ENCODE measurements at regions not wholly inside any gene's neighbourhood (a gene's known extent, or its start where the extent isn't known, plus 50 kb on each side); places are given as distances from the start of the nearest gene placed in this dataset.

GRCh38 chr17:51352798-51353197, 92.5 kb downstream of the UTP18 start:
- Histone ChIP-seq H3K9me2 (replicated peaks; ENCODE audit: low read length) (no peaks in the 10 kb centered on the region), H4K20me1 (ENCODE audit: low read length) (no peaks in the 10 kb centered on the region), H3K9ac (ENCODE audit: low read length) (no peak overlapping the region), H3K36me3 (ENCODE audit: low read depth, low read length) (no peaks in the 10 kb centered on the region), H3K27ac (ENCODE audit: low read length) (no peak overlapping the region), H3K27me3 (ENCODE audit: low read length) (peaks cover 86% of the 10 kb centered on the region), H3K9me3 (ENCODE audit: low read length) (no peaks in the 10 kb centered on the region), H2AFZ (ENCODE audit: low read length) (no peak overlapping the region), H3K79me2 (ENCODE audit: low read length) (no peaks in the 10 kb centered on the region), H3K4me2 (ENCODE audit: low read length) (no peak overlapping the region), H3K4me3 (ENCODE audit: low read length) (no peak overlapping the region), H3F3A (ENCODE audit: low read length, unreplicated experiment) (no peaks in the 10 kb centered on the region), H3K4me1 (ENCODE audit: insufficient read depth, low read length) (no peaks in the 10 kb centered on the region)
- TF ChIP-seq CTCF (conservative IDR thresholded peaks at IDR 0.05; ENCODE audit: low read depth, low read length) (no peak), EZH2phosphoT487 (IDR thresholded peaks at IDR 0.05; ENCODE audit: borderline replicate concordance, low read length) (no peak), EZH2 (IDR thresholded peaks at IDR 0.05; ENCODE audit: low read length, unreplicated experiment) (no peak)
- DNase-seq (no peak), ATAC-seq (no peak)
- CTCF ChIA-PET, result no interaction called here
- BruUV-seq (replicated peaks), result no TSS peak
- intact Hi-C loops (cut with micrococcal nuclease), result no loop called here
- POLR2A ChIA-PET (ENCODE audit: unreplicated experiment), result no interaction called here

GRCh38 chr17:51353296-51353695, 93.0 kb downstream of the UTP18 start:
- Histone ChIP-seq H3K4me3 (ENCODE audit: low read length) (no peak overlapping the region), H3K27me3 (ENCODE audit: low read length) (peaks cover 82% of the 10 kb centered on the region), H3K9me2 (replicated peaks; ENCODE audit: low read length) (no peaks in the 10 kb centered on the region), H2AFZ (ENCODE audit: low read length) (no peak overlapping the region), H3K4me1 (ENCODE audit: insufficient read depth, low read length) (no peaks in the 10 kb centered on the region), H3K79me2 (ENCODE audit: low read length) (no peaks in the 10 kb centered on the region), H3K9ac (ENCODE audit: low read length) (no peak overlapping the region), H3K36me3 (ENCODE audit: low read depth, low read length) (no peaks in the 10 kb centered on the region), H3F3A (ENCODE audit: low read length, unreplicated experiment) (no peaks in the 10 kb centered on the region), H4K20me1 (ENCODE audit: low read length) (no peaks in the 10 kb centered on the region), H3K27ac (ENCODE audit: low read length) (no peak overlapping the region), H3K4me2 (ENCODE audit: low read length) (no peak overlapping the region), H3K9me3 (ENCODE audit: low read length) (no peaks in the 10 kb centered on the region)
- CTCF ChIA-PET, result no interaction called here
- intact Hi-C loops (cut with micrococcal nuclease), result no loop called here
- BruUV-seq (replicated peaks), result no TSS peak
- ATAC-seq (no peak), DNase-seq (no peak)
- POLR2A ChIA-PET (ENCODE audit: unreplicated experiment), result no interaction called here
- TF ChIP-seq EZH2phosphoT487 (IDR thresholded peaks at IDR 0.05; ENCODE audit: borderline replicate concordance, low read length), result no peak
- TF ChIP-seq CTCF (conservative IDR thresholded peaks at IDR 0.05; ENCODE audit: low read depth, low read length), result no peak
- TF ChIP-seq EZH2 (IDR thresholded peaks at IDR 0.05; ENCODE audit: low read length, unreplicated experiment), result no peak

GRCh38 chr17:51354936-51355335, 94.6 kb downstream of the UTP18 start:
- H3K36me3 ChIP-seq (ENCODE audit: low read depth, low read length), result no peaks in the 10 kb centered on the region
- peaks cover 78% of the 10 kb centered on the region for H3K27me3 ChIP-seq (ENCODE audit: low read length)
- intact Hi-C loops (cut with micrococcal nuclease), result no loop called here
- H3K4me1 ChIP-seq (ENCODE audit: insufficient read depth, low read length), result no peaks in the 10 kb centered on the region
- no peak overlapping the region for H2AFZ ChIP-seq (ENCODE audit: low read length)
- BruUV-seq (replicated peaks), result no TSS peak
- H3K4me2 ChIP-seq (ENCODE audit: low read length), result no peak overlapping the region
- no peak for TF ChIP-seq EZH2phosphoT487 (IDR thresholded peaks at IDR 0.05; ENCODE audit: borderline replicate concordance, low read length)
- no peak for TF ChIP-seq EZH2 (IDR thresholded peaks at IDR 0.05; ENCODE audit: low read length, unreplicated experiment)
- TF ChIP-seq CTCF (conservative IDR thresholded peaks at IDR 0.05; ENCODE audit: low read depth, low read length), result no peak
- ChIA-PET CTCF (no interaction called here), POLR2A (ENCODE audit: unreplicated experiment) (no interaction called here)
- DNase-seq (no peak), ATAC-seq (no peak)
- no peaks in the 10 kb centered on the region for H3F3A ChIP-seq (ENCODE audit: low read length, unreplicated experiment)
- H3K79me2 ChIP-seq (ENCODE audit: low read length), result no peaks in the 10 kb centered on the region
- H3K9ac ChIP-seq (ENCODE audit: low read length), result no peak overlapping the region
- no peak overlapping the region for H3K4me3 ChIP-seq (ENCODE audit: low read length)
- H4K20me1 ChIP-seq (ENCODE audit: low read length), result no peaks in the 10 kb centered on the region
- no peaks in the 10 kb centered on the region for H3K9me2 ChIP-seq (replicated peaks; ENCODE audit: low read length)
- no peak overlapping the region for H3K27ac ChIP-seq (ENCODE audit: low read length)
- no peaks in the 10 kb centered on the region for H3K9me3 ChIP-seq (ENCODE audit: low read length)
